GM23338 (cell line): ENCODE measurements at regions not wholly inside any gene's neighbourhood (a gene's known extent, or its start where the extent isn't known, plus 50 kb on each side); places are given as distances from the start of the nearest gene placed in this dataset.

ENCODE experiments used
- CTCF ChIP-seq, 2 experiments: fragments of 200-600 bp in 1 of 2; sonication (generic) in 1 of 2; conservative IDR thresholded peaks; 2 replicates each; pipeline versions ENCODE4 v1.5.1 to v1.6.1; 2016 to 2017; ENCODE audit warnings: antibody characterized with exemption in 2 of 2, low read depth in 2 of 2, mild to moderate bottlenecking in 2 of 2, moderate library complexity in 1 of 2
- EZH2 ChIP-seq: fragments of 200-600 bp; sonication (generic); IDR thresholded peaks from one replicate; pipeline ENCODE4 v1.8.0; 2017; ENCODE audit warnings: antibody characterized with exemption, mild to moderate bottlenecking, low read depth; ENCODE audit not compliant: unreplicated experiment
- EZH2phosphoT487 ChIP-seq: fragments of 200-600 bp; sonication (generic); IDR thresholded peaks from one replicate; pipeline ENCODE4 v1.8.1; 2018; ENCODE audit warnings: antibody characterized with exemption; ENCODE audit not compliant: unreplicated experiment
- POLR2AphosphoS5 ChIP-seq: IDR thresholded peaks from 2 replicates; pipeline ENCODE4 v1.6.1; 2016; ENCODE audit warnings: antibody characterized with exemption, low read depth

GRCh38 chr3:8239718-8240695, 261.6 kb upstream of the LMCD1 start:
- TF ChIP-seq CTCF (conservative IDR thresholded peaks at IDR 0.05; ENCODE audit: low read depth in 2 of 2) (peak; percentile 74 to 79), POLR2AphosphoS5 (no peak), EZH2 (no peak), EZH2phosphoT487 (no peak)
